ENCODE measurements at regions not wholly inside any gene's neighbourhood (a gene's known extent, or its start where the extent isn't known, plus 50 kb on each side); places are given as distances from the start of the nearest gene placed in this dataset.

GRCh38 chr12:93058280-93058679 lies 129.2 kb upstream of the EEA1 start:
- Mint-ChIP-seq H3K36me3 (no peaks in the 10 kb centered on the region), H3K9me3 (no peaks in the 10 kb centered on the region), H3K4me3 (no peak overlapping the region), H3K27me3 (peaks cover 7 to 25% (median 14%) of the 10 kb centered on the region in 5 donors), H3K4me1 (peaks cover 0 to 9% (median 0%) of the 10 kb centered on the region in 4 donors), H3K27ac (no peak overlapping the region)
- ATAC-seq (no peak), DNase-seq (no peak)
- POLR2A ChIA-PET: no interaction called here

- POLR2A ChIA-PET: no interaction called here
- no peak overlapping the region for H3K27ac Mint-ChIP-seq
- H3K9me3 Mint-ChIP-seq: no peaks in the 10 kb centered on the region
- H3K27me3 Mint-ChIP-seq: peaks cover 12 to 30% (median 19%) of the 10 kb centered on the region in 5 donors
- ATAC-seq: no peak
- no peak for DNase-seq
- no peak overlapping the region for H3K4me3 Mint-ChIP-seq
- no peaks in the 10 kb centered on the region for H3K36me3 Mint-ChIP-seq
- H3K4me1 Mint-ChIP-seq: peaks cover 0 to 9% (median 0%) of the 10 kb centered on the region in 4 donors
Measured at GRCh38 chr12:93059288-93059687, 130.2 kb upstream of the EEA1 start.

GRCh38 chr12:93059925-93060665 lies 131.0 kb upstream of the EEA1 start:
- Mint-ChIP-seq H3K27me3 (peaks cover 12 to 33% (median 20%) of the 10 kb centered on the region in 5 donors), H3K4me1 (peaks cover 0 to 9% (median 0%) of the 10 kb centered on the region in 4 donors), H3K36me3 (peaks cover 0 to 1% (median 0%) of the 10 kb centered on the region in 3 donors), H3K4me3 (no peak overlapping the region), H3K27ac (no peak overlapping the region), H3K9me3 (no peaks in the 10 kb centered on the region)
- ATAC-seq: no peak
- no peak for DNase-seq
- POLR2A ChIA-PET: no interaction called here

GRCh38 chr12:93060666-93061472 lies 131.8 kb upstream of the EEA1 start:
- H3K4me3 Mint-ChIP-seq: no peak overlapping the region
- no peaks in the 10 kb centered on the region for H3K9me3 Mint-ChIP-seq
- ATAC-seq (no peak), DNase-seq (no peak)
- peaks cover 0 to 1% (median 0%) of the 10 kb centered on the region in 3 donors for H3K36me3 Mint-ChIP-seq
- H3K27me3 Mint-ChIP-seq: peaks cover 12 to 34% (median 20%) of the 10 kb centered on the region in 5 donors
- H3K27ac Mint-ChIP-seq: no peak overlapping the region
- H3K4me1 Mint-ChIP-seq: peaks cover 0 to 9% (median 0%) of the 10 kb centered on the region in 4 donors
- POLR2A ChIA-PET: no interaction called here

- Mint-ChIP-seq H3K27ac (no peak overlapping the region), H3K4me1 (peaks cover 0 to 9% (median 0%) of the 10 kb centered on the region in 4 donors), H3K9me3 (no peaks in the 10 kb centered on the region), H3K4me3 (no peak overlapping the region), H3K36me3 (peaks cover 0 to 1% (median 0%) of the 10 kb centered on the region in 3 donors), H3K27me3 (peaks cover 12 to 34% (median 20%) of the 10 kb centered on the region in 5 donors)
- POLR2A ChIA-PET: no interaction called here
- ATAC-seq (no peak), DNase-seq (no peak)
Measured at GRCh38 chr12:93061473-93062419, 132.7 kb upstream of the EEA1 start.

- POLR2A ChIA-PET: no interaction called here
- H3K9me3 Mint-ChIP-seq: no peaks in the 10 kb centered on the region
- H3K36me3 Mint-ChIP-seq: peaks cover 0 to 1% (median 0%) of the 10 kb centered on the region in 3 donors
- H3K27ac Mint-ChIP-seq: no peak overlapping the region
- no peak overlapping the region for H3K4me3 Mint-ChIP-seq
- peaks cover 2 to 22% (median 15%) of the 10 kb centered on the region in 5 donors for H3K27me3 Mint-ChIP-seq
- no peaks in the 10 kb centered on the region for H3K4me1 Mint-ChIP-seq
- no peak for DNase-seq
- ATAC-seq: no peak
Measured at GRCh38 chr12:93065896-93066295, 136.8 kb upstream of the EEA1 start.

- no peaks in the 10 kb centered on the region for H3K4me1 Mint-ChIP-seq
- POLR2A ChIA-PET: no interaction called here
Measured at GRCh38 chr12:93072340-93072739, 143.2 kb upstream of the EEA1 start.

GRCh38 chr12:93073324-93073723 lies 144.2 kb upstream of the EEA1 start:
- Mint-ChIP-seq H3K27me3 (peaks cover 0 to 8% (median 2%) of the 10 kb centered on the region in 5 donors), H3K36me3 (no peaks in the 10 kb centered on the region), H3K27ac (no peak overlapping the region), H3K9me3 (peaks cover 0 to 2% (median 0%) of the 10 kb centered on the region in 9 donors), H3K4me1 (no peaks in the 10 kb centered on the region), H3K4me3 (no peak overlapping the region)
- POLR2A ChIA-PET: no interaction called here
- no peak for DNase-seq
- no peak for ATAC-seq

More at GRCh38 chr12:93072340-93072739, 143.2 kb upstream of the EEA1 start:
- Mint-ChIP-seq H3K9me3 (peaks cover 0 to 2% (median 0%) of the 10 kb centered on the region in 9 donors), H3K27me3 (peaks cover 0 to 9% (median 2%) of the 10 kb centered on the region in 5 donors), H3K27ac (no peak overlapping the region), H3K4me3 (no peak overlapping the region), H3K36me3 (no peaks in the 10 kb centered on the region)
- ATAC-seq (no peak), DNase-seq (no peak)

GRCh38 chr12:93078059-93078458 lies 149.0 kb upstream of the EEA1 start:
- POLR2A ChIA-PET: no interaction called here
- Mint-ChIP-seq H3K4me1 (no peaks in the 10 kb centered on the region), H3K27me3 (peaks cover 0 to 6% (median 2%) of the 10 kb centered on the region in 5 donors), H3K27ac (no peak overlapping the region), H3K36me3 (no peaks in the 10 kb centered on the region), H3K9me3 (peaks cover 0 to 2% (median 0%) of the 10 kb centered on the region in 9 donors), H3K4me3 (no peak overlapping the region)
- ATAC-seq: no peak
- no peak for DNase-seq

- DNase-seq: no peak
- ATAC-seq: no peak
- Mint-ChIP-seq H3K9me3 (peaks cover 0 to 2% (median 0%) of the 10 kb centered on the region in 9 donors), H3K4me1 (no peaks in the 10 kb centered on the region), H3K27ac (no peak overlapping the region), H3K4me3 (no peak overlapping the region), H3K27me3 (peaks cover 0 to 6% (median 2%) of the 10 kb centered on the region in 5 donors), H3K36me3 (no peaks in the 10 kb centered on the region)
- POLR2A ChIA-PET: no interaction called here
Measured at GRCh38 chr12:93078577-93078976, 149.5 kb upstream of the EEA1 start.

- DNase-seq: no peak
Measured at GRCh38 chr12:93079271-93079670, 150.2 kb upstream of the EEA1 start.

GRCh38 chr12:93079976-93080375 lies 150.9 kb upstream of the EEA1 start:
- POLR2A ChIA-PET: no interaction called here
- peaks cover 0 to 6% (median 2%) of the 10 kb centered on the region in 5 donors for H3K27me3 Mint-ChIP-seq
- no peak overlapping the region for H3K27ac Mint-ChIP-seq
- no peak overlapping the region for H3K4me3 Mint-ChIP-seq
- peaks cover 0 to 2% (median 0%) of the 10 kb centered on the region in 9 donors for H3K9me3 Mint-ChIP-seq
- no peaks in the 10 kb centered on the region for H3K36me3 Mint-ChIP-seq
- ATAC-seq: no peak
- no peak for DNase-seq
- H3K4me1 Mint-ChIP-seq: no peaks in the 10 kb centered on the region

More at GRCh38 chr12:93079271-93079670, 150.2 kb upstream of the EEA1 start:
- no peaks in the 10 kb centered on the region for H3K4me1 Mint-ChIP-seq
- H3K27ac Mint-ChIP-seq: no peak overlapping the region
- H3K9me3 Mint-ChIP-seq: peaks cover 0 to 2% (median 0%) of the 10 kb centered on the region in 9 donors
- peaks cover 0 to 6% (median 2%) of the 10 kb centered on the region in 5 donors for H3K27me3 Mint-ChIP-seq
- H3K4me3 Mint-ChIP-seq: no peak overlapping the region
- ATAC-seq: no peak
- POLR2A ChIA-PET: no interaction called here
- no peaks in the 10 kb centered on the region for H3K36me3 Mint-ChIP-seq
